SW480 (cell line): ENCODE measurements at regions not wholly inside any gene's neighbourhood (a gene's known extent, or its start where the extent isn't known, plus 50 kb on each side); places are given as distances from the start of the nearest gene placed in this dataset.
"Not testable (repeated sequence)": the region's sequence is repeated elsewhere in the genome, so short reads cannot be mapped to it uniquely, and the experiment has no call there.

Experiments used
- DNase-seq: peaks from one replicate; pipeline ENCODE4 v3.0.0-alpha.2; 2016; ENCODE audit warnings: low spot score

DNA sequence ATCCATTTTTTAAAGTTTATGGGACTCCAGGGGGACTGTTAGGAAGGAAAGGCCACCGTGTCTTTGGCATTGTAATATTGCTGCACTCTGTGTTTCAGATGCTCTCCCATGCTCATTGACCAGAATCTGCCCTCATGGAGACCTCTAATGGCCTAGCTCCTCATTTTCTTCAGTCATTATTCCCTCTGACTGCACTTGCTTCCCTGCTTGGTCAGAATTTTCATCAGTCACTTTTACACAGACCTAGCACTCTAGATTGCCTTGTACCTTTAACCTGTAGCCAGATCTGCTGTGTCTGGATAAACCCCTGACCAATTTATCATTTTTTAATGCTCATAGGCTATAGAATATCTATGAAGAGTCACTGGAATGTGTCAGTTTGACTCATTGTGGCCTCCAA, 155.5 kb upstream of the NUDT12 start:
- no peak for DNase-seq

DNA sequence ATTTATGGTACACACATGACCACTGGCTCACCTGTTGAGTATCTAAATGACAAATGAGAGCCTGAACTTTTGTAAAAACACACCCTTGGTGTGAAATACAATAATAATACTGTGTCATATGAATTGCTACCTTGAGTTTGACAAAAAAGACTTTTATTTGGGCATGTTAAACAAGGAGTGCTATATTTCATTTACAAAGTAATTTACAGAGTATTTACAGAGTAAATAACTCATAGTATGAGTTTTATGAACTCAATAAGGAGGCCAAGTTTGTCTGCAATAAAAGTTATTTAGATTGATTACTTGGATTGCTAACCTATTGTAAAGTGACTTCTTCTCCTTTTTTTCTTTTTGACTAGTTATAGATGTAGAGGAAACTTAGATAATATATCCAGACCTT, 146.0 kb upstream of the NUDT12 start:
- DNase-seq, result no peak

DNA sequence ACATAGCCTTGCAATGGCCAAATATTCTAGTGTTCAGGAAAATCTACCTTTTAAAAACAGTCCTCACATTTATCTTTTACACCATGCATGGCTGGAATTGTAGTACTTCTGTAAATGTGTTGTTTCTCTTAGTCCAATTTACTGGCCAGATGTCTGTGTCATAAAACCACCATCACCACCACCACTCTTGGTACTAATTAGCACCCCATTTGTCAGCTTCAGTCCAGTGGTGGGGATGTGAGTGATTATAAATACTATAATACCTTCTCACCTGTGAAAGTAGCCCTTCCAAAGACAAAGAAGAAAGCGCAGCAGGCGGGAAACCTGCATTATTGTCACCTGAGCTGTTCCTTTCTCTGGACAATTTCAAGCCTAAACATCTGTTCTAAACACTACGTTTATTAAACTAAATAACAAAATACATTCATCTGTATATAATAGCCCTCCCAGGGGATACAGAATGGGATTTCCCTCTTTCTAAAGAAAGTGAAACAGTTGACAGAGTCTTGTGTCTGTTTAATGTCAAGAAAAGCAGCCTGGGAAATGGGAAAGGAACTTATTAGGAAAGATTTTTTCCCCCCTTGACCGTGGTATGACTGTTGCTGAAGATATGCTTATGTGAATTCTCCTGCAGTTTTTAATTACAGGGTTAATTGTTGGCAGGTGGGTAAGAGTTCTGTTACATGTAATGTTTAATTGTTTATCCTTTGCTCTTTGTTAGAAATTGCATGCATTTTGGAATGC, 144.5 kb upstream of the NUDT12 start:
- DNase-seq, result no peak

DNA sequence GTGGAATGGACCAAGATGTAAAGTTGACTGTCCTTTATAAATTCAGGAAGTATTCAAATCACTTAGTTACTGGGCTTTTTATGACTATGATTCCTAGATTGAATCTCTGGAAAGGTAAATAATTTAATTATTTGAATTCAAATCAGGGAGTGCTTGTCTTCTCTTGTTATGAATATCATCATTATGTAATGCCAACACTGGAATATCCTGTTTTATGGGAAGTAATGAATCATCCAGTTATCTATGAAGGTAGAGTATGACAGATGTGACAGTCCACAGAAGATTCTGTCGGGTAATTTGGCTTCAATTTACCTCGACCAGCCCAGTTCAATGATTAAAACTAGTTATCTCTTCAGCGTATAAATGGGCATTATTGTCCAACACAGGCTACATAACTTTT, 141.0 kb upstream of the NUDT12 start:
- DNase-seq, result no peak

DNA sequence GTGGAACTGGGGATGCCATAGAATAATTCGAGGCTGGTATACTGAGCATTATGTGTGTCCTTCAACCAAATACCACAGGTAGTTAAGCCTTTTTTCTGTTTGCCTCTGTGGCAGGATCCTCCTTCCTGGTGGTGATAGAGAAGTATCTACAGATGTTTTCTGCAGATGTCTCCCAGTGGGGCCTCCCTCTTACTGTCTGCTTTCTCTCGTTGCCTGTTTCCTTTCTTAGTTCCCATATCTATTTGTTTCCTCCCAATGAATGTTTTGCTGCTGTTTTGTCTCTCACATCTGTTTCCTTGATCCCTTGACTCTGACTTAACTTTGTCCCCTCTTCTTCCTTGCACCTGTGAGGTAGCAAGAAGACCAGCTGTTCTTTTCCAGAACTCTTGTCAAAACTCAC, 130.9 kb upstream of the NUDT12 start:
- no peak for DNase-seq

DNA sequence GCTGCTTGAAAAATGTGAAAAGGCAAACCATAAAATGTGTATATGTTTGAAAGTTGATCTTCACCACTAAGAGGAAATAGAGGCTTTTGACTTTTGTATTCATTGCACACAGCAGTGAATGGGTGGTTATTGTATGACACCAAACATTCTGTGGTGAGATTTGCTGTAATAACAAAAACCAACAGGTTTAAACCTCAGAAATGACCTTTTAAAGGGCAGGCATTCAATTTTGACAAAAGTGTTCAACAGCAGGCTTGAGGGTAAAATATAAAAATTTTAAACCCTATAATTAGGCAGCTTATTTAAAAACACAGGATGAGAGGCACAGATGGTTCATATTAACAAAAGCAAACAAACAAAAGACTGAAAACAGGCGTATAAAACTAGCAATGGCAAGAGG, 128.1 kb upstream of the NUDT12 start:
- DNase-seq, result no peak

DNA sequence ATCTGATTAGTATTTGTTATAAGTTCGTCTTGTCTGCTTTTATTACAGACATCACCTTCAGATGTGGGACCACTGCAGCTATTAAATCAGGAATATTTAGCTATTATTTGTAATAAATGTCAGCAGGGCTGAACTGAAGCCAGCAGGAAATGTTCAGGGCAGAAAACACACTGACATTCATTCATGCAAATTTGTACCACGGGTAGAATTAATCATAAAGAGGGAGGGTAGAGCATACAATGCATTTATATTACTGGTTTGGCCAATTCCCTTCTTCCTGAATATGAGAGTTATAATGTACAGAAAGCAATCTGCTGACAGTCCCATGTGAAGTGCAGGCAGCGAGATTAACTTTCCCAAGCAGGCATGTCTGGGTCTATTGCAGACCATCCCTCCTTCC, 117.3 kb upstream of the NUDT12 start:
- no peak for DNase-seq

DNA sequence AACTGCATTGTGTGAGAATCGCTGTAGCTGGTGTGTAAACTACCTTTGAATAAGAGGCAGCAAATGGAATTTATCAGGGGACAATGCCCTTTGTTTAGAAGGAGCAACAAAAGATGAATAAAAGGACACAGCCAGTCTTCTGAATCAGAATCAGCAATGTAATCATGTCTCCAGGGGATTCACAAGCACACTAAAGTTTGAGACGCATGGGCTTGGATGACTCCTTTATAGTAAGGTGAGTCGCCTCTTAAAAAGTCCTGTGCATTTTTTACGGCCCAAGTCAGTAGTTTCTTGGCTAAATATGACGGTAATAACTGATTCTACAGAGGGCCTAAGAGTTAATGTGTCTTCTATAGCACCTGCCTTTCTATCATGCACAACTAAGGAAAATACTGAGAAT, 113.6 kb upstream of the NUDT12 start:
- DNase-seq, result not testable (repeated sequence)

DNA sequence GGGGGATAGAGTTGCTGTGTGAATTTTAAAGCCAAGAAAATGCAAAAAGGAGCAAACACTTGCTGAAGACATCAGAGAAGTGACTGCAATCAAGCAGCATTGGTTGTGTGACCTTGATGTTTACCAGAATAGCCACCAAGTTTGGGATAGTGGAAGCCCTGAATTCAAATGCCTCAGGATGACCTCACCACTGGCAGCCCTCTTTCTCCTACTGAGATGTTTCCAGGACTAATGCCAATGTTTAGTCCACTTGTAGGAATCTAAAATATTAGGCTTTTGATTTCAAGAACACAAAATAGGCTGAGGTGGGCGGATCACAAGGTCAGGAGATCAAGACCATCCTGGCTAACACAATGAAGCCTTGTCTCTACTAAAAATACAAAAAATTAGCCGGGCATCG, 112.2 kb upstream of the NUDT12 start:
- DNase-seq, result no peak

DNA sequence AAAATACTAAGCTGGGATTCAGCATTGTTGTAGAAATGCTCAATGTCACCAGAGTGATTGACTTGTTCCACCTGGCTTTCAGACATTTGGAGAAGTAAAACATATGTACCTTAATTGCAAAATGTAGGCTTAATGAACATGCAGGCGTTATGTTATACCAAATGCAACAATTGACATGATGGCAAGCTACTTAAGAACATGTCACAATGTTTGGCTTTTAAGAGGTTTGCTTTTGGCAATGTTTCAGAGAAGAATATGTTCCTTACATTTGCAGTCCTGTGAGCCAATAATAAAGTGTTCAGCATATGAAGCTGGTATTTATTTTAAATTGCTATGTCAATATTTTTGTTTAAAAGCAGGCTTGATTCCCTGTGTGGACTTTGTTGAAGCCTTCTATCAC, 111.7 kb upstream of the NUDT12 start:
- no peak for DNase-seq

DNA sequence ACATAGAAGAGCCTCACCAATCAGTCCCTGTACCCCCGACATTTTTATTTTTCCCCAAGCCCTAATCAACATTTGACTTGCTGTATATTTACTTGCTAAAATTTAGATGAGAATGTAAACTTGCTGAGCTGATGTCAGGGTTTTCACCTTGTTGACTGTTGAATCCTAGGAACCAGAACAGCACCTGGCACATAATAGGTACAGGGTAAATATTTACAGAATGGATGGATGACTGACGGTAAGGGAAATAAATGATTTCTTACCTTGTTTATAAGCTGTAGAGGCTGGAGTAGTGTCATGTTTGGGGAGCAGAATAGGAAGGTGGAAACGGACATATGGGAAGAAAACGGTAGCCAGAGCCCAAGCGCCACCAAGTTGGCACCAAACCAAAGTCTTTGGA, 107.0 kb upstream of the NUDT12 start:
- no peak for DNase-seq

DNA sequence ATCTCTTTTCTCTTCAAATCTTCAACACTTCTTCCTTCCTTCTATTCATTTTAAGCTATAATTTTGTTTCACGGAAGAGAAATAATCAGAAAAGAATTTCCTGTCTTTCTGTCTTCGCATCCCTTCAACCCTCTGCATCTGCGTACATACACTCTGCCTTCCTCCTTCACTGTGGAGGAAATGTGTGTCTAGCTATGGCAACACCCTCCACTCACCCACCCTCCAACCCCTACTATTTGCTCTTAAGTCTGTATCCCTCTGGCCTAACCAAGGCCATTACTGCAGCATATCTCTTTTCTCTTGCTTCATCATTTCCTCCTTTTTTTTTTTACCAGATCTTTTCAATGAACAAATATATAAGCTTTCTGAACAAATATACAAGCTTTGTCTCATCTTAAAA, 105.7 kb upstream of the NUDT12 start:
- DNase-seq, result no peak

DNA sequence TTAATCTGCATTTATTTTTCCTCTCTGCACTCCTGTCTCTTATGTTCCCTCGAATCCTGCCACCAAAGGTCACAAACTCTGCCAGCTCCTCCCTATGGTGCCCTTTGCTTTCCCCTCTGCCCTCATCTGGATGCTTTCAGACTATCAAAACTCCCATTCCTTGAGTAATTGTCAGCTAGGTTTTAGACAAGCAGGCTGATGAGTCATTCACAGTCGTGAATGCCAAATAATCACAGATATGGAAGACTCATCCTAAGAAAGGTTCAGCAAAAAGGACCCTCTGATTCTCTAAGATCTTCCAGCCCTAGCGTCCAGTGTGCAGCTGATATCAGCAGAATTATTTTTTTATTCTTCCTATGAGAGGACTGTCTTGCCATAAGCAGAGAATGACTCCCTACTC, 104.5 kb upstream of the NUDT12 start:
- no peak for DNase-seq

DNA sequence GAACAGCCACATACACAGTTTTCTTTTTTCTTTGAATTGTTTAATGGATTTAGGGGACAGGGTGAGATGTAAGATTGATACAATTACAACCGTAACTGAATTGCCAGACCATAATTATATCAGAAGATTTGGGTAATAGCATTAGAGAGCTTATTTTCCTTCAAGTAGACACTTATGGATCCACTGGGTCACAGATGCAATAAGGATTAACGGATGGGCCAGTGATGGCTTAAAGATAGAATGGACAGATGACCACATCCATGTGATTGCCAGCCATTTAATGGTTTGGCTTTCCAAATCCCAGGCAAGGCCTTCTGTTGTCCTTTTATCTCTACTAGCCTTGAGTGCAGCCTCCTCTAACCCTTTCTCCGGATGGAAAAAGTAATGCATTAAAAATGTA, 94.7 kb upstream of the NUDT12 start:
- no peak for DNase-seq

DNA sequence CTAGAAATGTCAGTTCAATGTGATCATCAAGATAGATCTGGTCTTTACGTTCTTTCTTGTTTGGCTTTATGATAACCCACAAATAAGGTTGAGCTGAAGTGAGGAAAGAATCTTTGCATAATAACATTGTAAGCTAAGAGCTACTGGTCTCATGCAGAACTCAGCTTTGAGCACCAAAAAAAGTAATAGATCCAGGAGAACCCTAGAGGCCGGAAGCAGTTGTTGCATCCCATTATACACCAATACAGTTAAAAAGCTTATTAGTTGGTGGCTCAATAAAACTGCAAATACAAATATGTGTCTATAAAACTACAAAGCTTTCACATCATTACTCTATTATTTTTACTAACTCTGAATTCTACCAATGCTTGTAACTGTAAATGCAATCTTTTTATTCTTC, 85.5 kb upstream of the NUDT12 start:
- no peak for DNase-seq

DNA sequence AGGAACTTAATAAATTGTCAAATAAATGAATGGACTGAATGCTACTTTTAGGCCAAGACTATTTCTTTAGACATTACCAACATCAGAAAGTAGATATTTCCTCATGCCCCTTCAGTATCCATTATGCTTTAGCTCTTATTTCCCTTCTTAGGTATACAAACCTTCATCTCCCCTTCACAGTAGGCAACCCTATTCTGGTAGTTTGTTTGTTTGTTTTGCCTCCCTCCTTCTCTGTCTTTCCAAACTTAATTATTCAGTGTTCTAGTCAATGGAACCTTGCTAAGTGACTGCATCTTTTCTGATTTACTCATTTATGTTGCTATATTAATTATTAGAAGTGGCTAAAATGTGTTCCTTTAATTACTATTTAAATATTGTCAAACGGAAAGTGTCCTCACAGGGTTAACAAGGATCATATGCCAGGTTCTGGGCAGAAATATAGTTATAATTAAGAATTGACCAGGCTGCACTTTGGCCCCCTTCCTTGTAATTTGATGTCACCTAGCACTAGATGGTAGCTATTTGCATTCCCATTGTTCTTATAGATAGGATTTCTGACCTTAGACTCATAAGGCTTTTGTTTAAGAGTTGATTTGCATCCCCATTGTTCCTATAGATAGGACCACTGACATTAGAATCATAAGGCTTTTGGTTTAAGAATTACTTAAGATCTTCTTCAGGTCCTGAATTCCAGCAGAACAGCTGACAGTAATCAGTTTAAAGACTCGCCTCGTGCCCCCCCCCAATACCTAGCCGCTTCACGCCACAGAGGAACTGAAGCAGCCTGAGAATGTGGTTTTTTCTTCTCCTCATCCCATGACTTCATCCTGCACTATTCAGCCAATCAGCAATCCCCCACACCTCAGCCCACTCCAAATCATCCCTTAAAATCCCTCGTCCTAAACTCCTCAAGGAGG, 84.4 kb upstream of the NUDT12 start:
- no peak for DNase-seq

DNA sequence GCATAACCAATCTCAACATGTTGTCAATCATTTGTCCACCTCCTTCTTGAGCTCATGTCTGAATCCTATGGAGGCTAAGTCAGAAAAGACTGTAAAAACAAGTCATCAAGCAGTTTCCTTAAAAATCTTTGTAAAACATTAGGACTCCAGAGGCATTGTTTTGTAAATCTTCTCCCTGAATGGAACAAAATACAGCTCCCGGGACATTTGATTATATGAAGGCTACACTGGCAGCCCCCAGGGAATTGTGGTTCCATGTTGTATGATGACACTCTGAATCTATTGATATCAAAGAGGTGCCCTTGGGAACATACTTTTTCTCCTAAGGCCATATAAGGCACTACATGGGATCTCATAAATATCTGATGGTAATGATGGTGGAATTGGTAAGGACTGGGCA, 83.2 kb upstream of the NUDT12 start:
- no peak for DNase-seq

DNA sequence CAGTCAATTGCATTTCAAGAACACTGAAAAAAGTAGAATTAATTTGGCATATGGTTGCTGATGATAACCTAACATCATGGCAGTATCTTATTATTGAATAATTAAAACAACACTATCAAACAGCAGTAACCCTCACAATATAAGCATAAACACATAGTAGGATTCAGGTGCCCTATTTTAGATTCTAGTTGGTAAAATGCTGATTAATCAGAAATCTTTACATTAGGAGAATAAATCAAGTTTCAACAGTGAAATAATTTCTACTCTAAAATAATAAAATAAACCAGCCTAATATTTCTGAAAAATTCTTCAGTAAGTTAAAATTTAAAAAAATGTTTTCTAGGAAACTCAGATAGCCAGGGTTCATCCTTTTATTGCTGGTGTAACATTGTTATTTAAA, 76.4 kb upstream of the NUDT12 start:
- no peak for DNase-seq

DNA sequence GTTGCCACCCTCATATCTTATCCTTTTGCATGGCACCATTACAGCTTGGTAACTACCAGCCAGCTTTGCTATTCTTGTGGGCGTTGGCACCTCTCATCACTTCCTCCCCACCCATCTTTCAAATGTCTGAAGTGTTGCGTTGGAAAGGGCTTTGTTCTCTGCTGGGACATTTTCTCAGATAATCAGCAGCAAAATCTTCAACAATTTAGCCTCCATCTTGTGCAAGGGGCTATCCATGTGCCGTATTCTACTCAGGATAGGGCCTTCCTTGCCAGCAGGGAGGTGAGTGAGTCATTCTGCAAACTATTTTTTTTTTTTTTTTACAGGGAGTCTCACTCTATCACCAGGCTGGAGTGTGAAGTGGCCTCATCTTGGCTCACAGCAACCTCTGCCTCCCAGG, 62.1 kb upstream of the NUDT12 start:
- DNase-seq, result no peak

DNA sequence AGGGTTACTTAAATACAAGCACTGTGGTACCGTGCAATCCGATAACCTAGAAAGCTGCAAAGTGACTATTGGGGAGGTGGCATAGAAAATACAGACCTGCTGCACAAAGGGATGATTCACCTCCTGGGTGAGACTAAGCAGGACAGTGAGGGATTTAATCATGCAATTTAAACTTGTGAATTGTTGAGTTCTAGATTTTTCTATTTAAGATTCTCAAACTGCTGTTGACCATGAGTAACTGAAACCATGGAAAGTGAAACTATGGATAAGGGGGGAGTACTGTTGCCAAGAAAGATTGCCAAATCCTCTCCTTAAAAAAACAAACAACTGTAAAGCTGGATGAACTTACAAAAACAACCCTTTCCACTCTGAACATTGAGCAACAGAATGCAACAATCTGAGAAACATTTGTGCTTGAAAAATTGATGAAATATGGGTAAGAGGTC, 61.5 kb upstream of the NUDT12 start:
- no peak for DNase-seq

DNA sequence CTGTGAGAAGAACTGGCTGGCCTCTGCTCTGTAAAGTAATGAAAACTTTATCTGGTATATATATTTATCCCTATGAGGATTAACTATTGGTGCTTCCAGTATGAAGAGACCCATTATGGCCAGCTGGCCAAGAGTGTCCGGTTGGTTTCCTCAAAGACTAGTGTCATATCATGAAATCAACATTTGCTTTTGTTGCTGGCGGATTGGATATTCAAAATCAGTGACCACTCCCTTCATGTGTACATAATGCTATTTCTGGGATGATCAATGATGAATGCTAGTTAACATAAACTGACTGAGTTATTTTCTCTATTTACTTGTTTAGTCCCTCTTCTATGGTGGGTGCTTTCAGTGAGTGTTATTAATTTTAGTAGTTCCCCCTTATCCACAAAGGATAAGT, 60.8 kb upstream of the NUDT12 start:
- no peak for DNase-seq

DNA sequence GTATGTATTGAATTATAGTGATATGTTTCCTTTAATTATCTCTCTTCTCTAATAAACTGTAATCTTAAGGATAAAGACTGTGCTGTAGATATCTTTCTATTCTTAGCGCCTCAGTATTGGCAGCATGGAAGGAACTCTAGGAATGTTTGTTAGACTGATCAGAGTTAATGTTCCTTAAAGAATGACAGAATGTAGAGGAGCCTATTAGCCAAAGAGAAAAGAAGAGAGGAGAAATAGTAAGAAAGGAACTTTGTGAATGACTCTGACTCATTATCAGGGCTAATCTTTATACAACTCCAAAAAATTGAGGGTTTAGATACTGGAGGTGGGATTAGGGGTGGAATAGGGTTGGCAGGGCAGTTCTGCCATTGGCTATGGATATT, 59.0 kb upstream of the NUDT12 start:
- DNase-seq, result no peak

DNA sequence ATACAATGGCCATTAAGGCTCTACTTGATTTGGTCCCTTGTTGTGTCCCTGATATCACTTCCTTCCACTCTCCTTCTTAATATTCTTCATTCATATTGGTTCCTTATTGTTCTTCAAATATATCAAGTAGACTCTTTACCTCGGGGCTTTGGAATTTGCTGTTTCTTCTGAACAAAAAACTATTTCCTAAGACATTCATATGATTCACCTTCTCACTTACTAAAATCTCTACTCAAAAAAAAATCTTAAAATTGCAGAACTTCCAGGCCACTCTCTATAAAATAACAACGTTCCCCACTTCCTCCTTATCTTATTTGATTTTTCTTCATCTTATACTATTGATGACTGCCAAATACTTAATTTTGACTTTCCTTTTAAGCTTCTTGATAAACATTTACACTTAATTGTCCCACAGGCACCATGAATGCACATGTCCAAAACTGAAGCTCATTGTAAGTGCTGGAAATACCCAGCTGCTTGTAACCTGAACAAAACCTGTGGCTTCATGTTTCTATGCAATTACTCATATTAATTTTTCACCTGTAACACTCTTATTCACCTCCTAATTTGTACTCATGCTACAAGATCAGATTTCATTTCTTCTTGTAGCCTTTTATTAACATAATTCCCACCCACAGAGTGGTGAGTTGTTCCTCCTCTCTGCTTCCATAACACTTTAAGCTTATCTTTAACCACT, 58.4 kb upstream of the NUDT12 start:
- no peak for DNase-seq
